ENCODE measurements at regions not wholly inside any gene's neighbourhood (a gene's known extent, or its start where the extent isn't known, plus 50 kb on each side); places are given as distances from the start of the nearest gene placed in this dataset.

DNA sequence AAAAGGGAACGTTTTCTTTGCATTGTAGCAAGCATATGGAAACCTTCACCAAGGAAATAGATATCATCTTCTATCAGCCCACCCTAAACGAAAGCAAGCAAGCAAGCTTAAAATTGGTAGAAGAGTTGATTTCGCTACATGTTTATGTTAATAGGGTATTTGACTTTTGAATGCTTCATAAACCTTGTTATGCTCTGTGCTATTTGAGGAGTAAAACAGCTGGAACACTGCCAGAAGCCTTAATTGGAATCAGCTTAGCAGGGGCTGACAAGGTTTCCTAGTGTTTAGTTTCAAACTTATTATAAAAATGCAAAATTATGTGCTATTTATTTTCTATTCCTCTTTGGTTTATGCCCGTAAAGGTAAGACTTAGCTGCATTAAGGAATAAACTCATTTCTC lies 70.6 kb upstream of the LINC00305 start:
- Histone ChIP-seq H3K36me3 (ENCODE audit: insufficient read depth, low read length) (no peaks in the 10 kb centered on the region), H2AFZ (ENCODE audit: low read length) (no peak overlapping the region), H3K4me2 (ENCODE audit: low read length) (no peak overlapping the region), H3K79me2 (ENCODE audit: insufficient read depth, low read depth, low read length) (no peaks in the 10 kb centered on the region), H3K9me3 (ENCODE audit: low read length) (no peaks in the 10 kb centered on the region), H3K27ac (ENCODE audit: low read depth, low read length, poor library complexity, severe bottlenecking) (no peak overlapping the region), H4K20me1 (ENCODE audit: insufficient read depth, low read length) (no peaks in the 10 kb centered on the region), H3K9me2 (ENCODE audit: insufficient read depth, low read length) (no peaks in the 10 kb centered on the region), H3K4me1 (ENCODE audit: insufficient read depth, low read length, poor library complexity, severe bottlenecking) (no peaks in the 10 kb centered on the region), H3K4me3 (ENCODE audit: low read depth, low read length, poor library complexity, severe bottlenecking) (no peak overlapping the region)
- CTCF ChIA-PET (ENCODE audit: unreplicated experiment): no interaction called here
- intact Hi-C loops (cut with micrococcal nuclease; ENCODE audit: unreplicated experiment): no loop called here
- POLR2A ChIA-PET: interaction anchor here (0.6 kb wide), 1 partner anchor 582 kb away, joined by 4 read pairs; no protein-coding TSS in a partner anchor
- TF ChIP-seq EZH2phosphoT487 (IDR thresholded peaks at IDR 0.05; ENCODE audit: borderline replicate concordance, low read depth, low read length): no peak
- TF ChIP-seq, protein P1, sequence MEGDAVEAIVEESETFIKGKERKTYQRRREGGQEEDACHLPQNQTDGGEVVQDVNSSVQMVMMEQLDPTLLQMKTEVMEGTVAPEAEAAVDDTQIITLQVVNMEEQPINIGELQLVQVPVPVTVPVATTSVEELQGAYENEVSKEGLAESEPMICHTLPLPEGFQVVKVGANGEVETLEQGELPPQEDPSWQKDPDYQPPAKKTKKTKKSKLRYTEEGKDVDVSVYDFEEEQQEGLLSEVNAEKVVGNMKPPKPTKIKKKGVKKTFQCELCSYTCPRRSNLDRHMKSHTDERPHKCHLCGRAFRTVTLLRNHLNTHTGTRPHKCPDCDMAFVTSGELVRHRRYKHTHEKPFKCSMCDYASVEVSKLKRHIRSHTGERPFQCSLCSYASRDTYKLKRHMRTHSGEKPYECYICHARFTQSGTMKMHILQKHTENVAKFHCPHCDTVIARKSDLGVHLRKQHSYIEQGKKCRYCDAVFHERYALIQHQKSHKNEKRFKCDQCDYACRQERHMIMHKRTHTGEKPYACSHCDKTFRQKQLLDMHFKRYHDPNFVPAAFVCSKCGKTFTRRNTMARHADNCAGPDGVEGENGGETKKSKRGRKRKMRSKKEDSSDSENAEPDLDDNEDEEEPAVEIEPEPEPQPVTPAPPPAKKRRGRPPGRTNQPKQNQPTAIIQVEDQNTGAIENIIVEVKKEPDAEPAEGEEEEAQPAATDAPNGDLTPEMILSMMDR (conservative IDR thresholded peaks at IDR 0.05; ENCODE audit: low read length): no peak
- no peak for DNase-seq (ENCODE audit: low spot score)
- BruUV-seq (replicated peaks): no TSS peak

DNA sequence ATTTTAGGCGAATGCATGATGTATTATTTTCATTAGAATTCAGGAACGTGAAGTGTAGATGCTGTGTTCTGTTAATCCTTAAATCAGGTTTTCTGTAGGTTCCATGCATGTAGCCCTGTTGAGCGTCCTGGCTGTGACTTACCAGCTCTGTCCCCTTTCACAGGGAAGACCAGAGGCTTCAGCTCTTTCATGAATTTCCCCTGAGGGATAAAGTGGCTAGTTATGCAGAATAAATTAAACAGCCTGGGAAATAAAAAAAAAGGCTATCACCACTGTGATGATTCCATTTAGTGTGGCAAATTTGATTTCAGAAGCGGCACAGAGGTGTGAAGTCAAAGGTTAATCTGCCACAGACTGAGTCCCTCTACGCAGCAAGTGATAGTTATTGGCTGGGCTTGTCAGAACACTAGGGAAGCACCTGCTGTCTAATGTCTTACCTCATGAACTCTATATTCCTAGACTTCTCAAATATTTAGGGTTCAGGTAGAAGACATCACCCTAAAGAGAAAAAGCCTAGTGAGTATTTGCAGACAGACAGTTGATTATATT lies 61.6 kb upstream of the LINC00305 start:
- H2AFZ ChIP-seq (ENCODE audit: low read length): no peak overlapping the region
- no peaks in the 10 kb centered on the region for H3K36me3 ChIP-seq (ENCODE audit: insufficient read depth, low read length)
- ChIA-PET CTCF (ENCODE audit: unreplicated experiment) (no interaction called here), POLR2A (no interaction called here)
- no peaks in the 10 kb centered on the region for H3K4me1 ChIP-seq (ENCODE audit: insufficient read depth, low read length, poor library complexity, severe bottlenecking)
- H4K20me1 ChIP-seq (ENCODE audit: insufficient read depth, low read length): no peaks in the 10 kb centered on the region
- no peak overlapping the region for H3K27ac ChIP-seq (ENCODE audit: low read depth, low read length, poor library complexity, severe bottlenecking)
- TF ChIP-seq, protein P1 (conservative IDR thresholded peaks at IDR 0.05; ENCODE audit: low read length): no peak
- no peak for TF ChIP-seq EZH2phosphoT487 (IDR thresholded peaks at IDR 0.05; ENCODE audit: borderline replicate concordance, low read depth, low read length)
- no peak for DNase-seq (ENCODE audit: low spot score)
- no peak overlapping the region for H3K4me2 ChIP-seq (ENCODE audit: low read length)
- BruUV-seq (replicated peaks): no TSS peak
- no peaks in the 10 kb centered on the region for H3K9me2 ChIP-seq (ENCODE audit: insufficient read depth, low read length)
- intact Hi-C loops (cut with micrococcal nuclease; ENCODE audit: unreplicated experiment): no loop called here
- H3K79me2 ChIP-seq (ENCODE audit: insufficient read depth, low read depth, low read length): no peaks in the 10 kb centered on the region
- H3K9me3 ChIP-seq (ENCODE audit: low read length): no peaks in the 10 kb centered on the region
- no peak overlapping the region for H3K4me3 ChIP-seq (ENCODE audit: low read depth, low read length, poor library complexity, severe bottlenecking)

DNA sequence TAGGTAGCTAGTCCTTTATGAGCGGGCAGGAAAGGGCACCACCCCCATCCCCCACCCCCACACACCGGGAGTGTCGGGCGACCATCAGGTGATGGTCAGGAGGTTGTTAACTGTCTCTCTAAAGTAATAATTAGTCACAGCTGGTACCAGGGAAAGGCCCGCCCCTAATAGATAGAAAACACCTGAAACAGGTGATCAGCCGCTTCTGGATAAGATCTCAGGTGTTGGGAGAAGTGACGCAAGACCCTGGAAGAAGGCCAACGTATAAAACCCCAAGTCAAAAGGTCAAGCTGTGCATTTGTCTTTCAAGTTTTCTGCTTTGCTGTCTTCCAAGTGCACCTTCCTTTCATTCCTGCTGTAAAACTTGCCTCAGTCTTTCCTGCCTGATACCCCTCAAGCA lies 59.6 kb upstream of the LINC00305 start:
- Histone ChIP-seq H4K20me1 (ENCODE audit: insufficient read depth, low read length) (no peaks in the 10 kb centered on the region), H3K27ac (ENCODE audit: low read depth, low read length, poor library complexity, severe bottlenecking) (no peak overlapping the region), H3K4me2 (ENCODE audit: low read length) (no peak overlapping the region), H3K36me3 (ENCODE audit: insufficient read depth, low read length) (no peaks in the 10 kb centered on the region), H3K9me2 (ENCODE audit: insufficient read depth, low read length) (no peaks in the 10 kb centered on the region), H3K4me1 (ENCODE audit: insufficient read depth, low read length, poor library complexity, severe bottlenecking) (no peaks in the 10 kb centered on the region), H3K9me3 (ENCODE audit: low read length) (no peaks in the 10 kb centered on the region), H3K4me3 (ENCODE audit: low read depth, low read length, poor library complexity, severe bottlenecking) (no peak overlapping the region), H3K79me2 (ENCODE audit: insufficient read depth, low read depth, low read length) (no peaks in the 10 kb centered on the region), H2AFZ (ENCODE audit: low read length) (no peak overlapping the region)
- DNase-seq (ENCODE audit: low spot score): no peak
- ChIA-PET POLR2A (no interaction called here), CTCF (ENCODE audit: unreplicated experiment) (no interaction called here)
- TF ChIP-seq EZH2phosphoT487 (IDR thresholded peaks at IDR 0.05; ENCODE audit: borderline replicate concordance, low read depth, low read length): no peak
- TF ChIP-seq, protein P1 (conservative IDR thresholded peaks at IDR 0.05; ENCODE audit: low read length): no peak
- BruUV-seq (replicated peaks): no TSS peak
- intact Hi-C loops (cut with micrococcal nuclease; ENCODE audit: unreplicated experiment): no loop called here
